ENCODE measurements at regions not wholly inside any gene's neighbourhood (a gene's known extent, or its start where the extent isn't known, plus 50 kb on each side); places are given as distances from the start of the nearest gene placed in this dataset.
A peak's percentile ranks its signal among the peaks of the same experiment; 100 is the strongest.

GRCh38 chr17:71460943-71461342, 659.9 kb upstream of the SOX9 start:
- Histone ChIP-seq H3K4me1 (no peaks in the 10 kb centered on the region), H3K9me3 (no peaks in the 10 kb centered on the region), H3K27me3 (no peaks in the 10 kb centered on the region), H3K27ac (no peak overlapping the region), H3K4me3 (no peak overlapping the region), H3K36me3 (no peaks in the 10 kb centered on the region)
- TF ChIP-seq, protein P1, sequence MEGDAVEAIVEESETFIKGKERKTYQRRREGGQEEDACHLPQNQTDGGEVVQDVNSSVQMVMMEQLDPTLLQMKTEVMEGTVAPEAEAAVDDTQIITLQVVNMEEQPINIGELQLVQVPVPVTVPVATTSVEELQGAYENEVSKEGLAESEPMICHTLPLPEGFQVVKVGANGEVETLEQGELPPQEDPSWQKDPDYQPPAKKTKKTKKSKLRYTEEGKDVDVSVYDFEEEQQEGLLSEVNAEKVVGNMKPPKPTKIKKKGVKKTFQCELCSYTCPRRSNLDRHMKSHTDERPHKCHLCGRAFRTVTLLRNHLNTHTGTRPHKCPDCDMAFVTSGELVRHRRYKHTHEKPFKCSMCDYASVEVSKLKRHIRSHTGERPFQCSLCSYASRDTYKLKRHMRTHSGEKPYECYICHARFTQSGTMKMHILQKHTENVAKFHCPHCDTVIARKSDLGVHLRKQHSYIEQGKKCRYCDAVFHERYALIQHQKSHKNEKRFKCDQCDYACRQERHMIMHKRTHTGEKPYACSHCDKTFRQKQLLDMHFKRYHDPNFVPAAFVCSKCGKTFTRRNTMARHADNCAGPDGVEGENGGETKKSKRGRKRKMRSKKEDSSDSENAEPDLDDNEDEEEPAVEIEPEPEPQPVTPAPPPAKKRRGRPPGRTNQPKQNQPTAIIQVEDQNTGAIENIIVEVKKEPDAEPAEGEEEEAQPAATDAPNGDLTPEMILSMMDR (IDR thresholded peaks at IDR 0.05): peak; percentile 25 to 30
- peak in 1 of 2 donors; percentile 23 for DNase-seq
- intact Hi-C loops (cut with DNase I; ENCODE audit: low total_unique reads): no loop called here

DNA sequence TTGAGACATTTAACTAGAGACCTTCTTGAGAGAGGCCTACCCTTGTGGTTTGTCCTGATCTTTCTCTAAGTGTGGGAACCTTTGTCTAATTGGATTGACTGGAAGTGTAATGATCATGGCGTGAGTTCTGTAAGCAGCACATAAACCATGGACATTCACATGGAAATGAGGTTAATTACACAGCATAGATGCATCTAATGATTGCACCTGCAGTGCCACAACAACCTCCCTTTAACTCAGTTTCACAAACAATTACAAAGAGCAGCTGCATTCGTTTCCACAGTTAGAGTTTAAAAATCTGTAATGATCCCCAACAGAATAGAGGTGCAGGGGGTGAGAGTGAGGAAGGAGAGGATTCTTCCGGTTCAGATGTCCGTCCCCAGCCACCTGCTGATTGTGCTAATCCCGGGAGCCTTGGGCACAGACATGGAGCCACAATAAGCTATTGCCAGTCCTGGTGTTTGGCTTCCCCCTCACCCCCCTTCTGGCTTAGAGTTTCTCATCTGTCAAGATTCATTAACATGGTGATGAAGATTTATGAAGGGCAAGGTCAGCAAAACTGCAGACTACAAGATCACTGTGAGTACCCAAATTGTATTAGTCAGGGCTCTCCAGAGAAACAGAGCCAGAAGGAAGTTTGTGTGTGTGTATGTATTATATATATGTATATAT, 659.2 kb upstream of the SOX9 start:
- TF ChIP-seq, protein P1 (IDR thresholded peaks at IDR 0.05): no peak
- Histone ChIP-seq H3K36me3 (no peaks in the 10 kb centered on the region), H3K27me3 (no peaks in the 10 kb centered on the region), H3K27ac (no peak overlapping the region), H3K4me3 (no peak overlapping the region), H3K4me1 (no peaks in the 10 kb centered on the region), H3K9me3 (no peaks in the 10 kb centered on the region)
- DNase-seq: no peak
- intact Hi-C loops (cut with DNase I; ENCODE audit: low total_unique reads): no loop called here

DNA sequence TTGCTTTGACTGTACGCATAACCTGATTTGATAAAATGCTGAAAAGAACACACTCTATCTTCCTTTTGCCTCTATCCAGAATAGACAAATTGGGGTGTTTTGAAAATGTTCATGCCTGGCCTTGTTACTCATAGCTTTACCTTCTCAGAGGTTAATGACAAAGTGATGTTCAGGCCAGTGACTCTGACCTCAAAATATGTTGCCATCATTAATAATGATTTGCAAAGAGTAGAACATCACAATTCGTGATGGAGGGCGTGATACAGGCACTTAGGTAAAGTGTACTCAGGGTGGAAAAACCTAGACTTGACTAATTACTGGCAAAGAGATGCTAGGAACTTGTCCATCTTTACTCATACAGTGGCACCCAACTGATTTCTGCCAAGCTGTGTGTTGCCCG, 656.6 kb upstream of the SOX9 start:
- no peak for DNase-seq
- Histone ChIP-seq H3K36me3 (no peaks in the 10 kb centered on the region), H3K27me3 (no peaks in the 10 kb centered on the region), H3K9me3 (no peaks in the 10 kb centered on the region), H3K27ac (no peak overlapping the region), H3K4me1 (no peaks in the 10 kb centered on the region), H3K4me3 (no peak overlapping the region)
- intact Hi-C loops (cut with DNase I; ENCODE audit: low total_unique reads): no loop called here
- TF ChIP-seq, protein P1 (IDR thresholded peaks at IDR 0.05): no peak

GRCh38 chr17:71464751-71465150, 656.1 kb upstream of the SOX9 start:
- Histone ChIP-seq H3K36me3 (no peaks in the 10 kb centered on the region), H3K4me3 (no peak overlapping the region), H3K27me3 (no peaks in the 10 kb centered on the region), H3K4me1 (no peaks in the 10 kb centered on the region), H3K9me3 (no peaks in the 10 kb centered on the region), H3K27ac (no peak overlapping the region)
- no peak for DNase-seq
- intact Hi-C loops (cut with DNase I; ENCODE audit: low total_unique reads): no loop called here
- TF ChIP-seq, protein P1 (IDR thresholded peaks at IDR 0.05): no peak

GRCh38 chr17:71467719-71468118, 653.1 kb upstream of the SOX9 start:
- Histone ChIP-seq H3K4me3 (no peak overlapping the region), H3K4me1 (no peaks in the 10 kb centered on the region), H3K27ac (no peak overlapping the region), H3K36me3 (no peaks in the 10 kb centered on the region), H3K27me3 (no peaks in the 10 kb centered on the region), H3K9me3 (no peaks in the 10 kb centered on the region)
- intact Hi-C loops (cut with DNase I; ENCODE audit: low total_unique reads): no loop called here
- DNase-seq: no peak
- TF ChIP-seq, protein P1 (IDR thresholded peaks at IDR 0.05): no peak

GRCh38 chr17:71470062-71470461, 650.8 kb upstream of the SOX9 start:
- DNase-seq: no peak
- TF ChIP-seq, protein P1 (IDR thresholded peaks at IDR 0.05): no peak
- no peaks in the 10 kb centered on the region for H3K27me3 ChIP-seq
- no peaks in the 10 kb centered on the region for H3K36me3 ChIP-seq
- intact Hi-C loops (cut with DNase I; ENCODE audit: low total_unique reads): no loop called here
- no peaks in the 10 kb centered on the region for H3K4me1 ChIP-seq
- H3K9me3 ChIP-seq: no peaks in the 10 kb centered on the region
- no peak overlapping the region for H3K27ac ChIP-seq
- H3K4me3 ChIP-seq: no peak overlapping the region

Measured in tibial artery (tissue), 4 donors.